Upper lobe of left lung (tissue), 6 donors: ENCODE measurements at regions not wholly inside any gene's neighbourhood (a gene's known extent, or its start where the extent isn't known, plus 50 kb on each side); places are given as distances from the start of the nearest gene placed in this dataset.

Source experiments
- ATAC-seq, 2 donors: fragments of 200-7000 bp; cut with Tn5 transposase; one replicate each; pipeline ENCODE4 v1.9.1; 2022; ENCODE audit warnings: mild to moderate bottlenecking in 2 of 2, moderate library complexity in 2 of 2; ENCODE audit not compliant: low FRiP score in 2 of 2
- DNase-seq, 2 donors: peaks; one replicate each; pipeline ENCODE4 v3.0.0-alpha.2; 2019 to 2020
- H3K27ac ChIP-seq, 4 donors: fragments of 200-600 bp; sonication (generic); one replicate each; pipeline ENCODE4 v1.5.1; 2016 to 2019
- H3K27me3 ChIP-seq, 4 donors: fragments of 200-600 bp; sonication (generic); one replicate each; pipeline ENCODE4 v1.5.1; 2017 to 2019
- H3K36me3 ChIP-seq, 4 donors: fragments of 200-600 bp; sonication (generic); one replicate each; pipeline ENCODE4 v1.5.1; 2016 to 2019
- H3K4me1 ChIP-seq, 4 donors: fragments of 200-600 bp; sonication (generic); one replicate each; pipeline ENCODE4 v1.5.1; 2018 to 2019
- H3K4me3 ChIP-seq, 4 donors: fragments of 200-600 bp; sonication (generic); one replicate each; pipeline ENCODE4 v1.5.1; 2017 to 2019; ENCODE audit warnings: mild to moderate bottlenecking in 2 of 4, moderate library complexity in 1 of 4
- H3K9me3 ChIP-seq, 4 donors: fragments of 200-600 bp; sonication (generic); one replicate each; pipeline ENCODE4 v1.5.1; 2018 to 2019
- CTCF ChIP-seq, 6 experiments: fragments of 450-650 bp in 4 of 6; fragments of 200-600 bp in 2 of 6; sonication (generic) in 2 of 6; IDR thresholded peaks; one replicate each; pipeline ENCODE4 v1.5.1; 2016 to 2019; ENCODE audit warnings: antibody characterized with exemption in 6 of 6
- EP300 ChIP-seq, 4 donors: sonication (generic); formaldehyde crosslinking; IDR thresholded peaks; one replicate each; pipeline ENCODE4 v1.5.1; 2017; ENCODE audit warnings: antibody characterized with exemption in 4 of 4, control low read depth in 2 of 4
- POLR2A ChIP-seq, 4 donors: fragments of 450-650 bp; IDR thresholded peaks; one replicate each; pipeline ENCODE4 v1.5.1; 2016 to 2017; ENCODE audit warnings: antibody characterized with exemption in 4 of 4, mild to moderate bottlenecking in 2 of 4
- POLR2AphosphoS5 ChIP-seq, 2 donors: sonication (generic); formaldehyde crosslinking; IDR thresholded peaks; one replicate each; pipeline ENCODE4 v1.5.1; 2017; ENCODE audit warnings: antibody characterized with exemption in 2 of 2
- WGBS, 2 donors: methylation state at CpG; one replicate each; pipeline ENCODE4 v1.1.5; 2017 to 2018; 5-methylcytosine and 5-hydroxymethylcytosine counted together
- donor health status: DM: no; HTN: no; CAD: no; lungs with moderate emphysema.
- donor health status: DM: no; HTN: yes; CAD: no; lungs with severe emphysema.

GRCh38 chr5:100148239-100148638 lies 386.9 kb upstream of the FAM174A start:
- no peak for ATAC-seq
- Histone ChIP-seq H3K36me3 (no peaks in the 10 kb centered on the region), H3K27me3 (no peaks in the 10 kb centered on the region), H3K27ac (no peak overlapping the region), H3K9me3 (no peaks in the 10 kb centered on the region), H3K4me3 (no peak overlapping the region), H3K4me1 (no peaks in the 10 kb centered on the region)
- no peak for DNase-seq
- TF ChIP-seq POLR2A (IDR thresholded peaks at IDR 0.05): no peak
- no peak for TF ChIP-seq EP300 (IDR thresholded peaks at IDR 0.05)
- no peak for TF ChIP-seq CTCF (IDR thresholded peaks at IDR 0.05)
- no peak for TF ChIP-seq POLR2AphosphoS5 (IDR thresholded peaks at IDR 0.05)
- 54 to 71% methylated on average over 3 of the region's 3 CpGs for WGBS, 2 donors

- no peak for TF ChIP-seq EP300 (IDR thresholded peaks at IDR 0.05)
- no peak for TF ChIP-seq CTCF (IDR thresholded peaks at IDR 0.05)
- no peak for TF ChIP-seq POLR2AphosphoS5 (IDR thresholded peaks at IDR 0.05)
- no peak for TF ChIP-seq POLR2A (IDR thresholded peaks at IDR 0.05)
- no peak overlapping the region for H3K4me3 ChIP-seq
- ATAC-seq (no peak), DNase-seq (no peak)
- H3K27ac ChIP-seq: no peak overlapping the region
- H3K27me3 ChIP-seq: no peaks in the 10 kb centered on the region
- no peaks in the 10 kb centered on the region for H3K9me3 ChIP-seq
- no peaks in the 10 kb centered on the region for H3K4me1 ChIP-seq
- H3K36me3 ChIP-seq: no peaks in the 10 kb centered on the region
These were observed 392.6 kb upstream of the FAM174A start for GRCh38 chr5:100142607-100143006.

DNA sequence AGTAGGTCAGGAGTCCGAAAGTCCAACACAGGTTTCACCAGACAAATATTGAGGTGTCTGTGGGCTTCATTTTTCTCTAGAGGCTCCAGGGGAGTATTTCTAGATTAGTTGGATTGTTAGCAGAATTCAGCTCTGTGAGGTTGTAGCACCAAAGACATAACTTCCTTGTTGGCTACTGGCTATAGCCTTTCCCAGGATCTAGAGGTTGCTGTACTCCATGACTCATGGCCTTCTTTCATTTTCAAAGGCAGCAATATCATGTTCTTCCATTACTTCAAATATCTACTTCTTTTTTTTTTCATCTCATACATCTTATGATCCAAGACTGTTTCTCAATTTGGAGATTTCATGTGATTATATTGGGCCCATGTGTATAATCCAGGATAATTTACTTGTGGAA lies 404.0 kb upstream of the FAM174A start:
- no peak for ATAC-seq
- 96 to 100% methylated on average over 1 of the region's 1 CpG for WGBS, 2 donors
- DNase-seq: no peak
- no peak for TF ChIP-seq EP300 (IDR thresholded peaks at IDR 0.05)
- TF ChIP-seq POLR2A (IDR thresholded peaks at IDR 0.05): no peak
- TF ChIP-seq POLR2AphosphoS5 (IDR thresholded peaks at IDR 0.05): no peak
- no peak for TF ChIP-seq CTCF (IDR thresholded peaks at IDR 0.05)
- Histone ChIP-seq H3K4me1 (no peaks in the 10 kb centered on the region), H3K4me3 (no peak overlapping the region), H3K9me3 (no peaks in the 10 kb centered on the region), H3K27me3 (no peaks in the 10 kb centered on the region), H3K36me3 (no peaks in the 10 kb centered on the region), H3K27ac (no peak overlapping the region)

DNA sequence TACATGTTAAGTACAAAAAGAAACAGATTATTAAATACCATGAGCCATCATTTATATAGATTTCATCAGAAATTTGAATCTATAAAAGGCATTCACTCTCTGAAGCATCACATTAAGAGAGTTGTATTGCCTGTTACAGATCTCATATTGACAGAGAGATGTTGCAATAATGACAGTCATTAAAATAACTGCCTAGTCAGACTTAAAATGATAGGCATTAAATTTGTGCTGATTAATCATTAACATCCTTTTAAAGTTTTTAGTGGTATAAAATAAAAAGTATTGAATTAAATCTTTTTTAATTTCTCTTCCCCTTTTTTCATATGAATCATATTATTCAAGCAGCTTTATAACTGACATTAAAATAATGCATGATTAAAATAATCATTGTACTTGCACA lies 404.9 kb upstream of the FAM174A start:
- Histone ChIP-seq H3K27me3 (no peaks in the 10 kb centered on the region), H3K27ac (no peak overlapping the region), H3K4me3 (no peak overlapping the region), H3K9me3 (no peaks in the 10 kb centered on the region), H3K4me1 (no peaks in the 10 kb centered on the region), H3K36me3 (no peaks in the 10 kb centered on the region)
- TF ChIP-seq POLR2A (IDR thresholded peaks at IDR 0.05) (no peak), EP300 (IDR thresholded peaks at IDR 0.05) (no peak), CTCF (IDR thresholded peaks at IDR 0.05) (no peak), POLR2AphosphoS5 (IDR thresholded peaks at IDR 0.05) (no peak)
- ATAC-seq (no peak), DNase-seq (no peak)

- Histone ChIP-seq H3K9me3 (no peaks in the 10 kb centered on the region), H3K4me3 (no peak overlapping the region), H3K36me3 (no peaks in the 10 kb centered on the region), H3K27ac (no peak overlapping the region), H3K4me1 (no peaks in the 10 kb centered on the region), H3K27me3 (no peaks in the 10 kb centered on the region)
- 86 to 94% methylated on average over 1 of the region's 1 CpG for WGBS, 2 donors
- ATAC-seq: no peak
- TF ChIP-seq CTCF (IDR thresholded peaks at IDR 0.05) (no peak), EP300 (IDR thresholded peaks at IDR 0.05) (no peak), POLR2A (IDR thresholded peaks at IDR 0.05) (no peak), POLR2AphosphoS5 (IDR thresholded peaks at IDR 0.05) (no peak)
- DNase-seq: no peak
These were observed 415.3 kb upstream of the FAM174A start for GRCh38 chr5:100119903-100120302.
